ENCODE measurements at regions not wholly inside any gene's neighbourhood (a gene's known extent, or its start where the extent isn't known, plus 50 kb on each side); places are given as distances from the start of the nearest gene placed in this dataset.
"Not testable (repeated sequence)": the region's sequence is repeated elsewhere in the genome, so short reads cannot be mapped to it uniquely, and the experiment has no call there.

DNA sequence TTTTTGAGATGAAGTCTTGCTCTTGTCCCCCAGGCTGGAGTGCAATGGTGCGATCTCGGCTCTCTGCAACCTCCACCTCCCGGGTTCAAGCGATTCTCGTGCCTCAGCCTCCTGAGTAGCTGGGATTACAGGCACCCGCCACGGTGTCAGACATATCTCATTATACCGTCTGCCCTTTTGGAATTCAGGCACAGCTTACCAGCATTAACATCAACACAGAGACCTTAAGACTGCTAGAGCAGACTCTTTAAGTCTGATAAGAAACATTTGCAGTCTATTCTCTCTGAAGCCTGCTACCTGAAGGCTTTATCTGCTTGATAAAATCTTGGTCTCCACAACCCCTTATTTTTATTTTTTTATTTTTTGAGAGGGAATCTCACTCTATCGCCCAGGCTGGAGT, 78.7 kb downstream of the SOWAHC start:
- peak overlapping the region; percentile 94 for H2BK5ac ChIP-seq (ENCODE audit: low read depth, low read length, poor library complexity)
- H3K23ac ChIP-seq (ENCODE audit: low read length); H3K4me3 ChIP-seq (ENCODE audit: low read depth, low read length); H3K79me2 ChIP-seq (ENCODE audit: control insufficient read depth, insufficient read depth, low read length, poor library complexity); H3K36me3 ChIP-seq (ENCODE audit: control insufficient read depth in 1 of 2, insufficient read depth in 2 of 2, low read length in 2 of 2); H3K14ac ChIP-seq (ENCODE audit: low read length); H3K9me3 ChIP-seq (ENCODE audit: insufficient read depth, low read depth, low read length); H3K27me3 ChIP-seq (ENCODE audit: insufficient read depth, low read length); H2AK5ac ChIP-seq (ENCODE audit: low read length); H3K18ac ChIP-seq (ENCODE audit: low read length); H3K9ac ChIP-seq (ENCODE audit: low read length); H4K12ac ChIP-seq (ENCODE audit: low read depth, low read length); H3K4me2 ChIP-seq (ENCODE audit: low read length): not testable (repeated sequence)
- H3K79me1 ChIP-seq (ENCODE audit: low read length): peaks cover 39% of the 10 kb centered on the region
- H3K27ac ChIP-seq (ENCODE audit: low read depth, low read length): peak overlapping the region; percentile 86
- H2AFZ ChIP-seq (ENCODE audit: insufficient read depth, low read length, poor library complexity): peak overlapping the region; percentile 40
- no CpG with 5 or more reads among the region's 9 CpGs for WGBS (ENCODE audit: extremely low coverage, insufficient coverage, insufficient read length)
- DNase-seq: peak in 1 of 2 donors; percentile 30
- peak overlapping the region; percentile 96 for H2BK12ac ChIP-seq (ENCODE audit: low read length)
- peak overlapping the region; percentile 97 for H2BK120ac ChIP-seq (ENCODE audit: insufficient read depth, low read length, poor library complexity)
- peak overlapping the region; percentile 92 for H4K8ac ChIP-seq (ENCODE audit: low read depth, low read length)
- H3K4me1 ChIP-seq (ENCODE audit: control insufficient read depth in 1 of 2, insufficient read depth in 2 of 2, low read length in 2 of 2): peaks cover 36 to 39% of the 10 kb centered on the region in 2 experiments
- peak overlapping the region; percentile 61 for H3K4ac ChIP-seq (ENCODE audit: low read depth, low read length)
- H4K91ac ChIP-seq (ENCODE audit: low read depth, low read length): peak overlapping the region; percentile 90

GRCh38 chr2:109693292-109693691, 79.1 kb downstream of the SOWAHC start:
- H3K9me3 ChIP-seq (ENCODE audit: insufficient read depth, low read depth, low read length); DNase-seq; H3K23ac ChIP-seq (ENCODE audit: low read length); H4K12ac ChIP-seq (ENCODE audit: low read depth, low read length); H3K4me3 ChIP-seq (ENCODE audit: low read depth, low read length); H3K9ac ChIP-seq (ENCODE audit: low read length); H3K79me2 ChIP-seq (ENCODE audit: control insufficient read depth, insufficient read depth, low read length, poor library complexity); H3K36me3 ChIP-seq (ENCODE audit: control insufficient read depth in 1 of 2, insufficient read depth in 2 of 2, low read length in 2 of 2); H3K4me2 ChIP-seq (ENCODE audit: low read length); H3K27me3 ChIP-seq (ENCODE audit: insufficient read depth, low read length): not testable (repeated sequence)
- Histone ChIP-seq H3K4me1 (ENCODE audit: control insufficient read depth in 1 of 2, insufficient read depth in 2 of 2, low read length in 2 of 2) (peaks cover 36 to 39% of the 10 kb centered on the region in 2 experiments), H3K27ac (ENCODE audit: low read depth, low read length) (peak overlapping the region; percentile 86), H3K4ac (ENCODE audit: low read depth, low read length) (peak overlapping the region; percentile 61), H2BK12ac (ENCODE audit: low read length) (peak overlapping the region; percentile 96), H4K91ac (ENCODE audit: low read depth, low read length) (peak overlapping the region; percentile 90), H2BK5ac (ENCODE audit: low read depth, low read length, poor library complexity) (peak overlapping the region; percentile 94), H3K18ac (ENCODE audit: low read length) (peak overlapping the region; percentile 83), H3K79me1 (ENCODE audit: low read length) (peaks cover 36% of the 10 kb centered on the region), H3K14ac (ENCODE audit: low read length) (peak overlapping the region; percentile 84), H4K8ac (ENCODE audit: low read depth, low read length) (peak overlapping the region; percentile 92), H2BK120ac (ENCODE audit: insufficient read depth, low read length, poor library complexity) (peak overlapping the region; percentile 97), H2AK5ac (ENCODE audit: low read length) (peak overlapping the region; percentile 94), H2AFZ (ENCODE audit: insufficient read depth, low read length, poor library complexity) (peak overlapping the region; percentile 40)
- no CpG with 5 or more reads among the region's 8 CpGs for WGBS (ENCODE audit: extremely low coverage, insufficient coverage, insufficient read length)

DNA sequence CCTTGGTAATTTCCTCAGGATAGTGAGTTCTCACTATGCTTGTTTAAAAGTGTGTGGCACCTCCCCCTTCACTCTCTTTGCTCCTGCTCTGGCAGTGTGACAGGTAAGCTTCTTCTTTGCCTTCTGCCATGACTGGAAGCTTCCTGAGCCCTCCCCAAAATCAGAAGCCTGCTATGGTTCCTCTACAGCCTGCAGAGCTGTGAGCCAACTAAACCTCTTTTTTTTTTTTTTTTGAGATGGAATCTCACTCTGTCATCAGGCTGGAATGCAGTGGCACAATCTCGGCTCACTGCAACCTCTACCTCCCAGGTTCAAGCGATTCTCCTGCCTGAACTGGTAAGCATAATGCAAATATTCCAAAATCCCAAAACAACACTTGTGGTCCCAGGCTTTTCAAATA, 80.0 kb downstream of the SOWAHC start:
- no peak overlapping the region for H4K12ac ChIP-seq (ENCODE audit: low read depth, low read length)
- H4K91ac ChIP-seq (ENCODE audit: low read depth, low read length): peak overlapping the region; percentile 45
- H3K36me3 ChIP-seq (ENCODE audit: control insufficient read depth in 1 of 2, insufficient read depth in 2 of 2, low read length in 2 of 2): no peaks in the 10 kb centered on the region
- H3K79me1 ChIP-seq (ENCODE audit: low read length): peaks cover 37% of the 10 kb centered on the region
- H3K27me3 ChIP-seq (ENCODE audit: insufficient read depth, low read length): no peaks in the 10 kb centered on the region
- H4K8ac ChIP-seq (ENCODE audit: low read depth, low read length): no peak overlapping the region
- H3K9ac ChIP-seq (ENCODE audit: low read length): no peak overlapping the region
- H3K4ac ChIP-seq (ENCODE audit: low read depth, low read length): no peak overlapping the region
- peak overlapping the region; percentile 76 for H3K27ac ChIP-seq (ENCODE audit: low read depth, low read length)
- no peak overlapping the region for H2AFZ ChIP-seq (ENCODE audit: insufficient read depth, low read length, poor library complexity)
- no CpG with 5 or more reads among the region's 2 CpGs for WGBS (ENCODE audit: extremely low coverage, insufficient coverage, insufficient read length)
- H3K4me1 ChIP-seq (ENCODE audit: control insufficient read depth in 1 of 2, insufficient read depth in 2 of 2, low read length in 2 of 2): peaks cover 35 to 37% of the 10 kb centered on the region in 2 experiments
- H3K9me3 ChIP-seq (ENCODE audit: insufficient read depth, low read depth, low read length): no peaks in the 10 kb centered on the region
- peak overlapping the region; percentile 3 for H2BK12ac ChIP-seq (ENCODE audit: low read length)
- no peak overlapping the region for H3K4me3 ChIP-seq (ENCODE audit: low read depth, low read length)
- DNase-seq: peak; percentile 35 to 67
- H2BK120ac ChIP-seq (ENCODE audit: insufficient read depth, low read length, poor library complexity): peak overlapping the region; percentile 97
- peak overlapping the region; percentile 46 for H3K4me2 ChIP-seq (ENCODE audit: low read length)
- H3K18ac ChIP-seq (ENCODE audit: low read length): no peak overlapping the region
- no peak overlapping the region for H3K14ac ChIP-seq (ENCODE audit: low read length)
- peaks cover 2% of the 10 kb centered on the region for H3K79me2 ChIP-seq (ENCODE audit: control insufficient read depth, insufficient read depth, low read length, poor library complexity)
- H2AK5ac ChIP-seq (ENCODE audit: low read length): no peak overlapping the region
- H3K23ac ChIP-seq (ENCODE audit: low read length): no peak overlapping the region
- H2BK5ac ChIP-seq (ENCODE audit: low read depth, low read length, poor library complexity): peak overlapping the region; percentile 25

GRCh38 chr2:109695290-109695689, 81.1 kb downstream of the SOWAHC start:
- Histone ChIP-seq H2AK5ac (ENCODE audit: low read length) (peak overlapping the region; percentile 96), H4K91ac (ENCODE audit: low read depth, low read length) (peak overlapping the region; percentile 57), H3K4me2 (ENCODE audit: low read length) (no peak overlapping the region), H3K27me3 (ENCODE audit: insufficient read depth, low read length) (no peaks in the 10 kb centered on the region), H3K4me1 (ENCODE audit: control insufficient read depth in 1 of 2, insufficient read depth in 2 of 2, low read length in 2 of 2) (peaks cover 33 to 35% of the 10 kb centered on the region in 2 experiments), H3K9me3 (ENCODE audit: insufficient read depth, low read depth, low read length) (no peaks in the 10 kb centered on the region), H3K4ac (ENCODE audit: low read depth, low read length) (no peak overlapping the region), H3K4me3 (ENCODE audit: low read depth, low read length) (no peak overlapping the region), H3K23ac (ENCODE audit: low read length) (no peak overlapping the region), H4K12ac (ENCODE audit: low read depth, low read length) (no peak overlapping the region), H2BK120ac (ENCODE audit: insufficient read depth, low read length, poor library complexity) (peak overlapping the region; percentile 67), H2BK12ac (ENCODE audit: low read length) (peak overlapping the region; percentile 98), H3K27ac (ENCODE audit: low read depth, low read length) (no peak overlapping the region), H3K9ac (ENCODE audit: low read length) (no peak overlapping the region), H2AFZ (ENCODE audit: insufficient read depth, low read length, poor library complexity) (no peak overlapping the region), H3K14ac (ENCODE audit: low read length) (peak overlapping the region; percentile 65), H3K79me1 (ENCODE audit: low read length) (peaks cover 38% of the 10 kb centered on the region), H2BK5ac (ENCODE audit: low read depth, low read length, poor library complexity) (peak overlapping the region; percentile 68), H3K18ac (ENCODE audit: low read length) (no peak overlapping the region), H3K79me2 (ENCODE audit: control insufficient read depth, insufficient read depth, low read length, poor library complexity) (no peaks in the 10 kb centered on the region), H3K36me3 (ENCODE audit: control insufficient read depth in 1 of 2, insufficient read depth in 2 of 2, low read length in 2 of 2) (no peaks in the 10 kb centered on the region), H4K8ac (ENCODE audit: low read depth, low read length) (no peak overlapping the region)
- WGBS (ENCODE audit: extremely low coverage, insufficient coverage, insufficient read length): no CpG with 5 or more reads among the region's 2 CpGs
- no peak for DNase-seq

All from trophoblast cell (in vitro differentiated cells and primary cell).